ENCODE measurements at regions not wholly inside any gene's neighbourhood (a gene's known extent, or its start where the extent isn't known, plus 50 kb on each side); places are given as distances from the start of the nearest gene placed in this dataset.

- Histone ChIP-seq H3K36me3 (replicated peaks) (no peaks in the 10 kb centered on the region), H3K27me3 (ENCODE audit: low read depth) (0 out of 2 replicates have a peak, but pooled peaks cover 3% of the 10 kb centered on the region), H3K4me3 (no peak overlapping the region), H3K4me1 (no peaks in the 10 kb centered on the region), H3K9me3 (no peaks in the 10 kb centered on the region)
- no peak for DNase-seq (ENCODE audit: low spot score in 2 of 2)
- in situ Hi-C loops (cut with MboI; ENCODE audit: low sequenced_read_pairs): no loop called here
These were observed 248.6 kb downstream of the MATN1 start for GRCh38 chr1:30474818-30475200.

DNA sequence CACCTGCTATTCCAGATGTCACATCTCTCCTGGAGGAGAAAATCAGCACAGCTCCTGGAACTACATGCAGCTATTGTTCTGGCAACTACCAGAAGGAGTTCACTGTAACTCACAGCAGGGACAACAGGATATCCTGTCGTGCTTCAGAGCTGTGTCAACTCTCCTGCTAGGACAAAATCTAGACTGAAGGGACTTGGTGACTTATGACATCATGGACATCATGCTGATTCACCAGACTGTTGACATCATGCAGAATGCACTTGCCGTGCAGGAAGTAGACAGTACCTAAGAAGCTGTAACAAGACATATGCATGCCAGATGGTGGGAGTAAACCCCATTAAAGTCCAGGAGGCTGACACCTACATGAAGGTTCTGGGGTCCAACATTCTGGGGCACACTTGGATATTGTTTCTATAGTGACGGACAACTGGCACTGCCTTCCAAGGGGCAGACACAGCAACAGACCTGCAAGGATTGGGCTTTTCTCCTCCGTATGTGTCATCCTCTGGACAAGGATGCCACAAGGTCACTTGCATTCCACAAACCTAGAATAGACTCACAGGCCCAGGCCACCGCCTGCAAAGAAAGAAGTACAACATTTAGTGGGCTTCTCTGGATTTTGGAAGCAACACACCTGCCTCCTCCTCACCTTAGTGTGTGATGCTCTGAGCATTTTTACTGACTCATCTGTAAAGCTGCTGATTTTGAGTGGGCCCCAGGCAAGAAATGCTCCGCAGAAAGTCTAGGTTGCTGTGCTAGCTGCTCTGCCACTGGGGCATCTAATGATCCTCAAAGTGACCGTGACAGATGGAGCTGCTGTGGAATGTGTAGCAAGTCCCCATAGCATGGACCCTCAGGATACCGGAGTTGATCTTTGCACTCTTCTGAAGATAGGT lies 249.2 kb downstream of the MATN1 start:
- no peak overlapping the region for H3K4me3 ChIP-seq
- no peaks in the 10 kb centered on the region for H3K36me3 ChIP-seq (replicated peaks)
- no peaks in the 10 kb centered on the region for H3K4me1 ChIP-seq
- DNase-seq (ENCODE audit: low spot score in 2 of 2): no peak
- in situ Hi-C loops (cut with MboI; ENCODE audit: low sequenced_read_pairs): no loop called here
- no peaks in the 10 kb centered on the region for H3K9me3 ChIP-seq
- 0 out of 2 replicates have a peak, but pooled peaks cover 3% of the 10 kb centered on the region for H3K27me3 ChIP-seq (ENCODE audit: low read depth)

GRCh38 chr1:30472526-30472925 lies 250.9 kb downstream of the MATN1 start:
- Histone ChIP-seq H3K4me3 (no peak overlapping the region), H3K36me3 (replicated peaks) (no peaks in the 10 kb centered on the region), H3K4me1 (no peaks in the 10 kb centered on the region), H3K9me3 (no peaks in the 10 kb centered on the region), H3K27me3 (ENCODE audit: low read depth) (0 out of 2 replicates have a peak, but pooled peaks cover 3% of the 10 kb centered on the region)
- in situ Hi-C loops (cut with MboI; ENCODE audit: low sequenced_read_pairs): no loop called here
- no peak for DNase-seq (ENCODE audit: low spot score in 2 of 2)

GRCh38 chr1:30472009-30472408 lies 251.4 kb downstream of the MATN1 start:
- Histone ChIP-seq H3K9me3 (no peaks in the 10 kb centered on the region), H3K27me3 (ENCODE audit: low read depth) (0 out of 2 replicates have a peak, but pooled peaks cover 3% of the 10 kb centered on the region), H3K4me1 (no peaks in the 10 kb centered on the region), H3K4me3 (no peak overlapping the region), H3K36me3 (replicated peaks) (no peaks in the 10 kb centered on the region)
- in situ Hi-C loops (cut with MboI; ENCODE audit: low sequenced_read_pairs): no loop called here
- no peak for DNase-seq (ENCODE audit: low spot score in 2 of 2)

DNA sequence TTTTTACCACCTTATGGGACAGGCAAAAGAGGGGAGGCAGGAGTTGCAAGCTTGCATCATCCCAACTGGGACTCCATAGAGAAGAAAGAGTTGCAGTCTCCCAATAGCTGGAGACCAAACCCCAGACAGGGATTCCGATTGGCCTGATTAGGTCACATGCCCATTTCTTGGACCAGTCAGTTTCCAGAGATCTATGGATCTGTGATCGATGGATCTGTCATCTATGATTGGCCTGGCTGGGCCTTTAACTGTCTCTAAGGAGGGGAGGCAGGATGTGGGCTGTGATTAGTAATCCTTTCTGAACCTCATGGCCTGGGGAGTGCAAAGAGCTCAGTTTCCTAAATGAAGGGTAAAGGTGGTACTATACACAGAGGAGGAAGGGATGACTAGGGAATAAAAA lies 252.1 kb downstream of the MATN1 start:
- DNase-seq (ENCODE audit: low spot score in 2 of 2): no peak
- in situ Hi-C loops (cut with MboI; ENCODE audit: low sequenced_read_pairs): no loop called here
- no peaks in the 10 kb centered on the region for H3K36me3 ChIP-seq (replicated peaks)
- H3K4me3 ChIP-seq: no peak overlapping the region
- no peaks in the 10 kb centered on the region for H3K4me1 ChIP-seq
- H3K9me3 ChIP-seq: no peaks in the 10 kb centered on the region
- H3K27me3 ChIP-seq (ENCODE audit: low read depth): 0 out of 2 replicates have a peak, but pooled peaks cover 3% of the 10 kb centered on the region

GRCh38 chr1:30469426-30469825 lies 254.0 kb downstream of the MATN1 start:
- no peaks in the 10 kb centered on the region for H3K36me3 ChIP-seq (replicated peaks)

GRCh38 chr1:30467101-30467500 lies 256.3 kb downstream of the MATN1 start:
- no peak for DNase-seq (ENCODE audit: low spot score in 2 of 2)
- H3K4me3 ChIP-seq: no peak overlapping the region
- in situ Hi-C loops (cut with MboI; ENCODE audit: low sequenced_read_pairs): no loop called here

More at GRCh38 chr1:30469426-30469825, 254.0 kb downstream of the MATN1 start:
- DNase-seq (ENCODE audit: low spot score in 2 of 2): no peak
- no peaks in the 10 kb centered on the region for H3K4me1 ChIP-seq
- H3K27me3 ChIP-seq (ENCODE audit: low read depth): no peaks in the 10 kb centered on the region
- no peaks in the 10 kb centered on the region for H3K9me3 ChIP-seq
- in situ Hi-C loops (cut with MboI; ENCODE audit: low sequenced_read_pairs): no loop called here
- H3K4me3 ChIP-seq: no peak overlapping the region

GRCh38 chr1:30466610-30467009 lies 256.8 kb downstream of the MATN1 start:
- DNase-seq (ENCODE audit: low spot score in 2 of 2): no peak
- no peaks in the 10 kb centered on the region for H3K27me3 ChIP-seq (ENCODE audit: low read depth)
- H3K9me3 ChIP-seq: no peaks in the 10 kb centered on the region
- no peaks in the 10 kb centered on the region for H3K36me3 ChIP-seq (replicated peaks)
- no peaks in the 10 kb centered on the region for H3K4me1 ChIP-seq
- in situ Hi-C loops (cut with MboI; ENCODE audit: low sequenced_read_pairs): no loop called here
- H3K4me3 ChIP-seq: no peak overlapping the region

More at GRCh38 chr1:30467101-30467500, 256.3 kb downstream of the MATN1 start:
- no peaks in the 10 kb centered on the region for H3K27me3 ChIP-seq (ENCODE audit: low read depth)
- no peaks in the 10 kb centered on the region for H3K36me3 ChIP-seq (replicated peaks)
- H3K9me3 ChIP-seq: no peaks in the 10 kb centered on the region
- H3K4me1 ChIP-seq: no peaks in the 10 kb centered on the region

- in situ Hi-C loops (cut with MboI; ENCODE audit: low sequenced_read_pairs): no loop called here
- Histone ChIP-seq H3K36me3 (replicated peaks) (no peaks in the 10 kb centered on the region), H3K4me1 (no peaks in the 10 kb centered on the region), H3K4me3 (no peak overlapping the region), H3K9me3 (no peaks in the 10 kb centered on the region), H3K27me3 (ENCODE audit: low read depth) (no peaks in the 10 kb centered on the region)
- DNase-seq (ENCODE audit: low spot score in 2 of 2): no peak
These were observed 257.4 kb downstream of the MATN1 start for GRCh38 chr1:30466026-30466425.

- no peaks in the 10 kb centered on the region for H3K9me3 ChIP-seq
- no peaks in the 10 kb centered on the region for H3K27me3 ChIP-seq (ENCODE audit: low read depth)
- no peak overlapping the region for H3K4me3 ChIP-seq
- in situ Hi-C loops (cut with MboI; ENCODE audit: low sequenced_read_pairs): no loop called here
- H3K36me3 ChIP-seq (replicated peaks): no peaks in the 10 kb centered on the region
- DNase-seq (ENCODE audit: low spot score in 2 of 2): no peak
- no peaks in the 10 kb centered on the region for H3K4me1 ChIP-seq
These were observed 258.3 kb downstream of the MATN1 start for GRCh38 chr1:30465096-30465495.

DNA sequence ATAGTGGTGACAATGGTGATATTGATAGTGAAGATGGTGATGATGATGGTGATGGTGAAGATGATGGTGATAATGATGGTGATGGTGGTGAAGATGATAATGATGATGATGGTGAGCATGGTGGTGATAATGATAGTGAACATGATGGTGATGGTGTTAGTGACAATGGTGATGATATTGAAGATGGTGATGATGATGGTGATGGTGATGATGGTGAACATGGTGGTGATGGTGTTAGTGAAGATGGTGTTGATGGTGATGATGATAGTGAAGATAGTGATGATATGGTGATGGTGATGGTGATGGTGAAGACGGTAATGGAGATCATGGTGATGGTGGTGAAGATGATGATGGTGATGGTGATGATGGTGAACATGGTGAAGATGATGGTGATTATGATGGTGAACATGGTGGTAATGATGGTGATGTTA lies 259.2 kb downstream of the MATN1 start:
- Histone ChIP-seq H3K9me3 (no peaks in the 10 kb centered on the region), H3K27me3 (ENCODE audit: low read depth) (no peaks in the 10 kb centered on the region), H3K4me3 (no peak overlapping the region), H3K36me3 (replicated peaks) (no peaks in the 10 kb centered on the region), H3K4me1 (no peaks in the 10 kb centered on the region)
- in situ Hi-C loops (cut with MboI; ENCODE audit: low sequenced_read_pairs): no loop called here
- DNase-seq (ENCODE audit: low spot score in 2 of 2): no peak

- Histone ChIP-seq H3K36me3 (replicated peaks) (no peaks in the 10 kb centered on the region), H3K27me3 (ENCODE audit: low read depth) (no peaks in the 10 kb centered on the region), H3K4me3 (no peak overlapping the region), H3K4me1 (no peaks in the 10 kb centered on the region), H3K9me3 (no peaks in the 10 kb centered on the region)
- in situ Hi-C loops (cut with MboI; ENCODE audit: low sequenced_read_pairs): no loop called here
- no peak for DNase-seq (ENCODE audit: low spot score in 2 of 2)
These were observed 260.5 kb downstream of the MATN1 start for GRCh38 chr1:30462826-30463425.

DNA sequence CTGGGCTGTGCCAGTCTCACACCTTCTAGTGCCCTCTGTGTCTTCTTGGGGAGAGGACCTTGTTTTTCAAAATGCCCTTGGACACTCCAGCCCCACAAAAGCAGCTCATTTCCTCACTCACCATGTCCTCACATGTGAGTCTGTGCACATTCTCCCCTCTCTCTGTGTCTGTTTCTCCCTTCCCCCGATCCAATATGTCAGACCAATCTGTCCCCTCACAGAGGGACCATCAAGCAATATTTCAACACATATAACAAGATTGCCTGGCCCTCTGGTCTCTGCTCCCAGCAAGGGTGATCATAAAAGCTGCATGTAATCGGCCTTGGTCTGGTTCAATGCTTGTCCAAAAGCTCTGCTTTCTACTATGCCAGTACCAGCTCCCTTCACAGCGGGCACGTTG lies 261.2 kb downstream of the MATN1 start:
- H3K4me3 ChIP-seq: no peak overlapping the region
- no peaks in the 10 kb centered on the region for H3K4me1 ChIP-seq
- in situ Hi-C loops (cut with MboI; ENCODE audit: low sequenced_read_pairs): no loop called here
- H3K9me3 ChIP-seq: no peaks in the 10 kb centered on the region
- DNase-seq (ENCODE audit: low spot score in 2 of 2): no peak
- no peaks in the 10 kb centered on the region for H3K36me3 ChIP-seq (replicated peaks)
- H3K27me3 ChIP-seq (ENCODE audit: low read depth): no peaks in the 10 kb centered on the region

- no peak overlapping the region for H3K4me3 ChIP-seq
- no peaks in the 10 kb centered on the region for H3K36me3 ChIP-seq (replicated peaks)
- DNase-seq (ENCODE audit: low spot score in 2 of 2): no peak
- in situ Hi-C loops (cut with MboI; ENCODE audit: low sequenced_read_pairs): no loop called here
- no peaks in the 10 kb centered on the region for H3K27me3 ChIP-seq (ENCODE audit: low read depth)
- H3K9me3 ChIP-seq: no peaks in the 10 kb centered on the region
- H3K4me1 ChIP-seq: no peaks in the 10 kb centered on the region
These were observed 261.7 kb downstream of the MATN1 start for GRCh38 chr1:30461640-30462039.

All from HAP-1 (cell line).